Thyroid gland (tissue), 4 donors: ENCODE measurements at regions not wholly inside any gene's neighbourhood (a gene's known extent, or its start where the extent isn't known, plus 50 kb on each side); places are given as distances from the start of the nearest gene placed in this dataset.

Experiments used
- POLR2A ChIP-seq, 2 donors: fragments of 450-650 bp; IDR thresholded peaks; one replicate each; pipeline ENCODE4 v1.6.1; 2017; ENCODE audit warnings: antibody characterized with exemption in 2 of 2, mild to moderate bottlenecking in 2 of 2, moderate library complexity in 1 of 2
- TF ChIP-seq, protein P1 (sequence below), 6 experiments: fragments of 200-600 bp in 3 of 6; fragments of 450-650 bp in 3 of 6; sonication (generic) in 3 of 6; IDR thresholded peaks; one replicate each; pipeline ENCODE4 v1.5.1; 2016 to 2019; ENCODE audit warnings: antibody characterized with exemption in 6 of 6, mild to moderate bottlenecking in 2 of 6, inconsistent platforms in 1 of 6, moderate library complexity in 1 of 6

DNA sequence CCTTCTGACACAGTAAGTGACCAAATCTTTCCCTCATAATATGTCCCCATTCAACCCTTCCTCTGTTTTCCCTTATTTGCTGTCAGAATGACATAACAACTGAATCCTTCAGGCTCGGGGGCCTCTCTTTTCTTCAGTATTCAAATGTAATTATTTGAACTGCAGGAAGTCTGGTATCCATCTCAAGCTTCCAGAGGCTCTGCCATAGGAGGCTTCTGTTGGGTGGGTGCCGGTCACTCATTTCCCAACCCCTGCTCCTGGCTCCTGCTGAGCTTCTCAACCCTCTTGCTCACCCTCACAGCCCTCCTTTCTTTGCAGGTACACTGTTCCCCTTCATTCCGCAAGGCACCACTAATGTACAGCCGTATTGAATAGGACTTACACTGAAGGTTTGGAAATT, 151.8 kb upstream of the MAP3K1 start:
- TF ChIP-seq, protein P1, sequence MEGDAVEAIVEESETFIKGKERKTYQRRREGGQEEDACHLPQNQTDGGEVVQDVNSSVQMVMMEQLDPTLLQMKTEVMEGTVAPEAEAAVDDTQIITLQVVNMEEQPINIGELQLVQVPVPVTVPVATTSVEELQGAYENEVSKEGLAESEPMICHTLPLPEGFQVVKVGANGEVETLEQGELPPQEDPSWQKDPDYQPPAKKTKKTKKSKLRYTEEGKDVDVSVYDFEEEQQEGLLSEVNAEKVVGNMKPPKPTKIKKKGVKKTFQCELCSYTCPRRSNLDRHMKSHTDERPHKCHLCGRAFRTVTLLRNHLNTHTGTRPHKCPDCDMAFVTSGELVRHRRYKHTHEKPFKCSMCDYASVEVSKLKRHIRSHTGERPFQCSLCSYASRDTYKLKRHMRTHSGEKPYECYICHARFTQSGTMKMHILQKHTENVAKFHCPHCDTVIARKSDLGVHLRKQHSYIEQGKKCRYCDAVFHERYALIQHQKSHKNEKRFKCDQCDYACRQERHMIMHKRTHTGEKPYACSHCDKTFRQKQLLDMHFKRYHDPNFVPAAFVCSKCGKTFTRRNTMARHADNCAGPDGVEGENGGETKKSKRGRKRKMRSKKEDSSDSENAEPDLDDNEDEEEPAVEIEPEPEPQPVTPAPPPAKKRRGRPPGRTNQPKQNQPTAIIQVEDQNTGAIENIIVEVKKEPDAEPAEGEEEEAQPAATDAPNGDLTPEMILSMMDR (IDR thresholded peaks at IDR 0.05) = no peak
- no peak for TF ChIP-seq POLR2A (IDR thresholded peaks at IDR 0.05)
